AG20443 (cell line): ENCODE measurements at regions not wholly inside any gene's neighbourhood (a gene's known extent, or its start where the extent isn't known, plus 50 kb on each side); places are given as distances from the start of the nearest gene placed in this dataset.
"Not testable (repeated sequence)": the region's sequence is repeated elsewhere in the genome, so short reads cannot be mapped to it uniquely, and the experiment has no call there.

Source experiments
- DNase-seq: peaks from one replicate; pipeline ENCODE4 v3.0.0; 2012; ENCODE audit warnings: low spot score, mixed read lengths

DNA sequence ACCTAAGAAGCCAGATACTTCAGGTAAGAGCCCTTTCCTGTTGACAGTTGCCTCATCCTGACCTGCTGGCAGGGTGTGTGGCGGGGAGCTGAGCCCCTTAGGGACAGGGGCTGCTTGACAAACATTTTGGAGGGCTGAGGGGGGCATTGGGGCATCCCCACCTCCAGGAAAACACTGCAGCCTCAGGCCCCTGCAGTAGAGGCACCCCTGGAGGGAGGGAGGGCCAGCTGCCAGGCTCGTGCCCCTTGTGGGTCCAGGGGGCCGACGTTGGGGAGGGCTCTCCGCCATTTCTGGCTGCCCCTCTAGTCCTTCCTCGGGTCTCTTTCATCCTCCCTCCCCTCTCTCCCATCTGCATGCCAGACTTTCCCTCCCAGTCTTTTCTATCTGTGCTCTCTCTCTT lies 177.3 kb downstream of the RPS24 start:
- DNase-seq, result no peak

DNA sequence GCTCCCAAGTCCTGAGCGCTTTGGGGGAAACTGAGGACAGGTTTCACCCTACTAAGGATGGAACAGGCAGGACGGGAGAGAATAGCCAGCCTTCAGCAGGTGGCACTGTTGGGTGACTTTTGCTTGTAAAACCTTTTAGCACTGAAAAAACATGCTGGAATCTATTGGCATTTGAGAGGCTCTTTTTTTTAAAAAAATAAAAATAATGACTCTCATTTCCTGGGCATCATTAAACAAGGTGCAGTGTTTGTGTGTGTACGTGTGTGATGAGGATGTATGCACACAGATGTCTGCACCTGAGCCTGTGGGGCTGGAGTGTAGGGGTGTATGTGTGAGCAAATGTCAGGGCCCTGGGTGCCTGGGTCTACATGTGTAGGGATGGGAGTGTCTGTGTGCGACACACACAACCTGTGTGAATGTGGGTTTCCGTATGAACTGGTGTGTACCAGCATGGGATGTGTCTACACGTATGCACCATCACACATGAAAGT lies 177.9 kb downstream of the RPS24 start:
- DNase-seq, result peak; percentile 74

DNA sequence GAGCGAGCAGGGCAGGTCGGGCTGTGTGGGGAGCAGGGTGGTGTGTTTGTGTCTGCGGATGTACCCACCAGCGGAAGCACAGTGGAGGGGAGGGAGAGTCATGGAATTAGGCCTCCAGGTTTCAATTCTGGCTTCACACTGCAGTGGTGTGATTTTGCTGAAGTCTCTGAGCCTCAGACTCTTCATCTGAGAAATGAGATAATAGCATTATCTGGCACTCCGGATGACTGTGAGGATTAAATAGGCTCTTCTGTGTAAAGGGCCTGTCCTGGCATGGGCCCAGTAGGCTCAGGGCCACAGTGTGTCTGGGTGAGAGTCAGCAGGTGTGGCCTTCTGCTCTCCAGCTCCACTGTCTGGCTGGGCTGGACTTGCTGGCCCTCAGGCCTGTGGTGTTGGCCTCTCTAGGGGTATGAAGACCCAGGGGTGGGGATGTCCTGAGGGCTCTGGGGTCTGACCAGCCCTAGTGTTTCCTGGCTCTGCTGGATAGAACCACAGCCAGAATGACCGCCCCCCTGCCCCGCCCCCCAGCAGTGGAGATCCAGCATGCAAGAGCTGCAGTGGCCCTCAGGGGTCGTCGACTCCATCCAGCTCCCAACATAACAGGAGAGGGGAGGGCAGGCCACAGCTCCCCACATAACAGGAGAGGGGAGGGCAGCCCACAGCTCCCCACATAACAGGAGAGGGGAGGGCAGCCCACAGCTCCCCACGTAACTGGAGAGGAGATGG lies 178.6 kb downstream of the RPS24 start:
- no peak for DNase-seq

DNA sequence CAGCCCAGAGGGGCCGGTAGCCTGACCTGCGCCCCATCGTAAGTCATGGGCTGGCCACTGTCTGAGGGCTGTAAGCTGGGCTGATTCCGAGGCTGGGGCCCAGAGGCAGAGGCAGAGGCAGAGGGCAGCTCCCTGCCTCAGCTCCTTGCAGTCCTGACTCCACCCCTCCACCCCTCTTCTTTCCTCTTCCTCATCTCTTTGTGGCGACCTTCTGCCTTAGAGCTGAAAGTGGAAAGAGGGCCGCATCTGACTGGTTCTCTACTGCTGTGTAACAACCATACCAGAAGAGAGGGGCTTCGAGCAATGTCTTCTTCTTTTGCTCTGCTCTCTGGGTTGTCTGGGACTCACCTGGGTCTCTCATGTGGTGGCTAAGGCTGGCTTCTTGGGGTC lies 179.1 kb downstream of the RPS24 start:
- DNase-seq, result no peak

DNA sequence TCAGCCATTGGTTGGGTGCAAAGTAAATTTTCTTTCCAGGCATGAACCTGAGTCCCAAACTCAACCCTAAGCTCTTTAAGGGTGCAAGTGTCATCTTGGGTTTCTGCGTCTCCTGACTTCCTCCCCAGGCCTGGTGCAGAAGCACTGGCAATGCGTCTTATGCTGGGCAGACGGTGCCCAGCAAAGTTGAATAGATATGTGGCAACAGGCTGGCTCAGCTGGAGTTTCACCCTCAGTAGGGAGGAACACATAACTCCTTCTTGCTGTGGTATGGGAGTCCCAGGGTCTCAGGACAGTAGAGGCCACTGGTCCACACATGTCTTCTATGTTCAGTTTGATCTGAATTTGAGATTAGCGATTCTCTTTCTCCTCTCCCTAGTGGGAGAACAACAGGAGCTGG lies 181.3 kb downstream of the RPS24 start:
- no peak for DNase-seq

DNA sequence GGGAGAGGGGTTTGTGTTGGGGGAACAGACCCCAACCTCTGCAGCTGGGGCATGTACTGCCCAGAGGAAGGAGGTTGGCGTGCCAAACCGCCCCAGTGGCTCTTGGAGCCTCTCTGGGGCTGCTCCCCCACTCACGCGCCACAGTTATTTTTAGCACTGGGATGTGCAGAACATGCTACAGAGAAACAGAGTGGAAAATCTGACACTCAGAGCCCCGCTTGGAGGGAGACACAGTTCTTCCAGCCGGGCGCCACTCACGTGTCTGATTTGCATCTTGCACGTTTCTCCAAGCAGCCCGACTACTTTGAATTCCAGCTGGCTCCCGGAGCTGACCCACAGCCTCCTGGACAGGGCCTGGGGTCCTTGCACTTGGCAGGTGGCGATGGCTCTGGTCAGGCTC lies 182.0 kb downstream of the RPS24 start:
- DNase-seq, result peak; percentile 87

DNA sequence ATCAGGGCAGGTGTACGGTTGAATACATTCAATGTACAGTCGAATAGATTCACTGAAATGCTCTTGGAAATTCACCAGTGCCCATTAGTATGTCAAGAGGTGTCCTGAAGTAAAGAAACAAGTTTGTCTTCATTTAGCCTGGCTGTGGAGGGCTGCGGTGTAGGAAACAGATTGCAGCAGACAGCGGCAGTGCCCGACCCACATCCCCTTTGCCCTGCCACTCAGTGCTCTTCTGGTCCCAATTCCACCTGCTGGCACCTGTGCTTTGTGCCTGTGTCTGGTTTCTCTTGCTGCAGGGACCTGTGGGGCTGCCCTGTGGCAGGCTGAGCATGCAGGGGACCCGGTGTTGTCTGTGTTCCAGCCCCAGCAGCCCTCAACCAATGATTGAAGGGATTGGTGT lies 183.7 kb downstream of the RPS24 start:
- no peak for DNase-seq

DNA sequence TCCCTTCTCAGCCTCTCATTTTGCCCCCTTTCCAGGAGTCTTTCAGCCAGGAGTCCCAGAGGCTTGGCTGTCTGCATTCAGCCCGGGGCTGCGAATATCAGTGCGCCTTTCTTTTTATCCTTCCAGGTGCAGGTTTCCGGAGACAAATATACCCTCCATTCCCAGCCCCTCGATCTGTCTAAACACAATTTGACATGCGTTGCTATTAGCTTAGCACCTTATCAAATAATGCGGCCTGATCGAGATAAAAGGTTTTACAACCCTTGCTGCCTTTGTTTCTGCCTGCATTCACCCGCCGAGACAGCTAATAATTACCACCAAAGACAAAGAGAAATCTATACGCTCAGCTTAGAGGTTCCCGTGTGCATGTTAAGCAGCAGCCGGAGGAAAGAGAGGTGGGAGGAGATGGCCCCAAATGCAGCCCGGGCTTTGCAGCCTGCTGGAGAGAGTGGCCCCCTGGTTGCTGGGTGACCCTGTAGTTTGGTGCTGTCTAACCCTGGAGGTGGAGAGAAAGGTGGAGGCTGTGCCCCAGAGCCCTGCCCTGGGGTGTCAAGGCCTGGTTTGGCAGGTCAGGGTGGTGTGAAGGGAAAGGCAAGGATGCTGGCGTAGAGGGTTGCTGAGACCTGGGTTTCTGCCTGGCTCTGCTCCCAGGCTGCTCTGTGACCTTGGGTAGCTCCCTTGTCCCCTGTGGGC lies 185.3 kb downstream of the RPS24 start:
- no peak for DNase-seq

DNA sequence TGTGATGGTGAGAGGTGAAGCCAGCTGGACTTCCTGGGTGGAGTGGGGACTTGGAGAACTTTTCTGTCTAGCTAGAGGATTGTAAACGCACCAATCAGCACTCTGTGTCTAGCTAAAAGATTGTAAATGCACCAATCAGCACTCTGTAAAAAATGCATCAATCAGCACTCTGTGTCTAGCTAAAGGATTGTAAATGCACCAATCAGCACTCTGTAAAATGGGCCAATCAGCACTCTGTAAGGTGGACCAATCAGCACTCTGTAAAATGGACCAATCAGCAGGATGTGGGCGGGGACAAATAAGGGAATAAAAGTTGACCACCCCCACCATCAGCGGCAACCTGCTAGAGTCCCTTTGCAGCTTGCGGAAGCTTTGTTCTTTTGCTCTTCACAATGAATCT lies 185.9 kb downstream of the RPS24 start:
- DNase-seq, result not testable (repeated sequence)

DNA sequence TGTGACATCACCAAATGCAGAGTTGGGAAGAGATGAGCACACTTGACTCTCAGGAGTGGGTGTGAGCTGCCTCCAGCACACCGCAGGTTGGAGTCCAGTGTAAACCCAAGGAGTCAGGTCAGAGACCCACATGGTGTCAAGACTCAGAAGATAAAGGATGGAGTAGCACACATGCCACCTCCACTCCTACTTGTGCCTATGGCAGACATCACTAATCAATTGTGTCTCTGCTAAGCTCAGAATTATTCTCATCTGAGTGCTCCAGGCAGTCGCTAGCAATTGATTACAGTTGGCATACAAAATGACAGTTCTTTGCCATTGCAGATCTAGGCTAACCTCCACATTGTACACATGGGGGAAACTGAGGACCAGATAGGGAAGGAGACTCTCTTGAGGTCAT lies 187.1 kb downstream of the RPS24 start:
- DNase-seq, result no peak

DNA sequence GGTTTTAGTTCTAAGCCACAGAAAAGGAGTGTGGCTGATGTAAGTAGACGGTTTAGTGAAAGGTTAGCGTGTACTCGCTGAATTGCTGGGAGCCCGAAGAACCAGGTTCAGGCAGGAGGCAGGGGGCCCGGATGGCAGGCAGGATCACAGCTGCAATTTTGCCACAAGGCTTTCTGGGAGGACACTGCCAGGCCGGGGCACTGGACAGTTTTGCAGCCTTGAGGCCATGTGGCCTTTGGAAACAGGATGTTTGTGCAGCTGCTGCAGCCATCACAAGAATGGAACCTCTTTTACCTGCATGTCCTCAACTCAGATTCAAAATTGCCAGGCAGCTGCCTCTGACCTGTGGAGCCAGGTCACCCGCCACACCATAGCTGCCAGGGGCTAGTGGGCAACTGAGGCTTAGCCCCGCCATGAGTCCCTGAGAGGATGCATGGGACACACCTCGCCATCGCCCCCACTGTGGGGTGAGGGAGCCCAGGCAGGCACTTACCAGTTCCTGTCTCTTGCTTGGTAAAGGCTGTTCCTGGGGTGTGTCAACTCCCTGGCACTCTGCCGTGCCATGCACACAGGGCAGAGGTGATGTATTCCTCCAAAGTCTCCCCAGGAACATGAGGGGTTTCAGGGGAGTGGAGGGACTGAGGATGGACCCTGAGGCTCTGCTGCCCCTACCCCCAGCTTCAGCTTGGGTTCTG lies 188.6 kb downstream of the RPS24 start:
- DNase-seq, result no peak

DNA sequence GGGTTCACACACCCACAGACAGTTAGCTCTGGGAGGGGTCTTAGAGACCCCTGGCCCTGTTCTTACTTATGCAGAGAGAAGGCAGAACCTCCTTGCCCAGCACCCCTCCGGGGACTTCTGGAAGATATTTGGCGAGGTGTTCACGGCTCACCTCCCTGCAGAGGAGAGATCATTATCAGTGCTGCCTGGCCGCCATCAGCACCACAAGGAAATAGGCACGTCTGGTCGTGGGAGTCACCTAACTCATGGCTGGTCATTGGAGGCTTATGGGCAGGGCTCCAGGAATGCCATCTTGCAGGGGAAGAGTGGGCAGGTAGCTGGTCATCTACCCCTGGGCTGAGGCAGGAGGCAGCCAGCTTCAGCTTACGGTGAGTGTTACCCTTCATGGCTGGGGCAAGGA lies 189.4 kb downstream of the RPS24 start:
- no peak for DNase-seq

DNA sequence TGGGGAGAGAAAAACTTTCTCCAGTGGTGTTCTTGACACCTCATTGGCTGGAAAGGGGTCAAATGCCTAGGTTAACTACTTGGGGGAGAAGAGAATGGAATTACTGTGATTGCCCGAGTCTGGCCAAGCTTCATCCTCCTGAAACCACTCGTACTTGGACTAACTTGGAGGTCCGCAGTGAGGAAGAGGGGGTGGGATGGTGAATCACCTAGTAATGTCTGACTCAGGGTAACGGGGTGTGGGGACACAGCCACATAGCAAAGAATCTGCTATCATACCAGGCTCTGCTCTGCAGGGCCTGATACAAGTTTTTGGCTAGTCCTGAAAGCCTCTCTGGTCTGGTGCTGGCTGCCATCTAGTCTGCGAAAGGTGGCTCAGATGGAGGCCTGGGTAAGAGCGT lies 190.9 kb downstream of the RPS24 start:
- peak; percentile 88 for DNase-seq

DNA sequence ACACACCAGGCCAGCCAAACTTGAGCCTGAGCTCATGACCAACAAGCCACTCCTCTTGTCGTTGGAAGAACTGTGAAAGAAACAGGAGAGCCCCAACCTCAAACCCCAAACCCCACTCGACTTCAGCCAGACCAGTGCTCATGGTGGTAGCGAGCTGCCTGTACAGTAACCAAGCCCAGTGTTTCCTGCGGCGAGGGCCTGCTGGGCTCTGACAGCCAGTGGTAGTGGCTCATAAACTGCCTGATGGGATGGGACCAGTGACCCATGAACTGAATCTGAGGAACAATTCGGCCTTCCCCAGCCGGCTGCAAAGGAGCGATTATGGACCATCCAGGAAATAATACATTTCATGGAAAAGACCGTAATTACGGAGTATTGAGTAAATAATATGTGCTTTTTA lies 191.9 kb downstream of the RPS24 start:
- no peak for DNase-seq

DNA sequence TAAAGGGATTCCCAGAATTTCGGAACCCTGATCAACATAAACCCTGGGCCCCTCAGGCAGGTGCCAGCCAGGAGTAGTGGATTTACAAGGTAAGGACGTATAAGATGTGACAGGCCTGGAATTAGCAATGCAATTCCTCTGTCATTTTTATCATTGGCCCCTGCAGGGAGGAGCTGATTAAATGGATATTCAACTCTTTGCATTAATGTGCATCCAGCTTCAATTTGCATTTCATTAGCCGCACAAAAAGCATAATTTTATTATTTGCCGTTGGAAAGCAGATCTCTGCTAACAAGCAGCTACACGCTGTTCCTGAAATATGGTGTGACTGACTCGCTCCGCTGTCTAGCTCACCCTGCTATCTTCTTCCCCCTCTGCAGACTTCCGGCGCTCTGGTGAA lies 195.8 kb downstream of the RPS24 start:
- DNase-seq, result no peak

DNA sequence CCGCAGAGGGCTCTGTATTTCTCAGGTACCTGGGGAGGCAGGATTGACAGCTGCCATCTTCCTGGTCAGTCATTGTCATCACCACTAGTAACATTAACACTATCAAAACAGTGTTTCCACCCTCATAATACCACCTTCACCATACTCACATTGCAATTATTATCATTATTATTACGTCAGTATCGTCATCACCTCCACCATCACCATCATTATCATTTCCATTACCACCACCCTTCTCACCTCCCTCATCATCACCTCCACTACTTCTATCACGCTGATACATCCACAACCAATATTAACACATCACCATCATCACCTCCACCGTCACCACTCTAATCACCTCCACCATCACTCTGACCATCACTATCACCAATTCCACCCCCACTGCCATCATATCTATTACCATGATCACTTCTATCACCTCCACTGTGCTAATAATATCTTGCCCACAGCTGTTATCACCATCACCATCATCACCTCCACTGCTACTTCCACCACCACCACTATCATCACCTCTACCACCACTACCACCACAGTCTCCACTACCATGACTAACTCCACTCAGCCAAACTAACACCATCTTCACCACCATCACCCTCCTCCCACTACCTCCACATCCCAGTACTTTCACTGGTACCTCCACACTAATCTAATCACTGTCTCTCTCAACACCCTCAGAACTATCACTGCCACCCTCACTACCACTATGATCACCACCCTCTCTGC lies 196.4 kb downstream of the RPS24 start:
- DNase-seq, result no peak

DNA sequence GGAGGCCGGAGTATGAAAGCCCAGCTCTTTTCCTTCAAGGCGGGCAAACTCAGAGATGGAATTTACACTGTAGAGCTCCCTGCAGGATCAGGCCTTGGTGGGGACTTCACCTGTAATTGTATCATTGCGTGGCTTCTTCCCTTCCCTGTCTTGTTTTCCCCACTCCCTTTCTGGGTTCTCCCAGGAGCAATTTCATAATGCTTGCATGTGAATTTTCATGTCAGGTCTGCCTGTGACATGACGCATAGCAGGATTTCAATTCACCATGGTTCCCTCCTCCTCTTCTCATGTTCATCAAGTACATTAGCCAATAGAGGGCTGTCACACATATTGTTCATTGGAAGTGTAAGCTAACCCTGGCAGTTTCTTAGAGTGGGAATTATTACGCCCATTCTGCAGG lies 197.7 kb downstream of the RPS24 start:
- no peak for DNase-seq

DNA sequence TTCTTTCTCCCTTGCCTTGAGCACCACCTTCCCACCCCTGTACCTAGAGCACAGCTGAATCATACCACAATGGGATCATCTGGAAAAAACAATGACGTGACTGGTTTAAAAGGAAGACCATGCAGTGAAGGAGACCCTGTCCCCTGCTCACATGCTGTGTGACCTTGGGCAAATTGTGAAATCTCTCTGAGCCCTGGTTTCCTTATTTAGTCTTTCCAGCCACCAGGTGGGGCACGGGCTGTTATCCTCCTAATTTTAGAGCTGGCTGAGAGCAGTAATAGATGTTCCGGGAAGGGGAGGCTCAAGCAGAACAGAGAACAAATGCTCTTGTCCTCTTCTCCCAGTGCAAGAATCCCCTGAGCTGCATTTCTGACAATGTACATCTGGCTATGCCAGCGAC lies 198.3 kb downstream of the RPS24 start:
- peak; percentile 58 for DNase-seq

DNA sequence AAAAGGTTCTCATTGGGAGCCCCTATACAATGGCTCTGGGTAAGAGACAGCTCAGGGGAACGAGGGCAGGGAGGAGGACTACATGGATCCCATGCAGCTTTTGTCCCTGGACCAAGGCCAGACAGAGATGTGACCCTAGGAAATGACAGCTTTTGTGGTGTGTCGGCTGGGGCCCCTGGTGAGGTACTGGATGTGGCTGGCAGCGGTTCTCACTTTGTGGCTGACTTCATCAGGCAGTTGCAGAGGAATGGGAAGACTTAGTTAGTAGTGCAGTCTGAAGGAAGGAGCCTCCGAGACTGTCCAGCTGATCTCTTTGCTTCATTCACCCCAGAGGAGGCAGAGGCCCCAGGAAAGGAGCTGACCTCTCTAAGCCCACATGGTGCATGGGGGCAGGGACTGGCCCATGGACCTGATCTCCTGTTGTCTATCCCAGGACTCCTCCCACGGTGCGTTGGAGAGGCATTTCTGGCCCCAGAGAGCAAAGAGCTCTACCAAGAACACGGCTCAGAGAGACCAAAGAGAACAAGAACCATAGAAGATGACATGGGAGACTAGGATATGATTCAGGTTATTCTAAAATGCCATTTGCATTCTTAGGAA lies 202.9 kb downstream of the RPS24 start:
- no peak for DNase-seq

DNA sequence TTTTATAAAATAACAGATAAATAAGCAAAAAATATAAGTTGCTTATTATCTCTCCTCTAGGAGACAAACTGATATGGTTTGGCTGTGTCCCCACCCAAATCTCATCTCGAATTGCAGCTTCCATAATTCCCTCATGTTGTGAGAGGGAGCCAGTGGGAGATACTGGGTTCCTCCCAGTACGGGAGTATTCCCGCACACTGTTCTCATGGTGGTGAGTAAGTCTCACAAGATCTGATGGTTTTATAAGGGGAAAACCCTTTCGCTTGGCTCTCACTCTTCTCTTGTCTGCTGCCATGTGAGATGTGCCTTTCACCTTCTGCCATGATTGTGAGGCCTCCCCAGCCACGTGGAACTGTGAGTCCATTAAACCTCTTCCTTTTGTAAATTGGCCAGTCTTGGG lies 204.3 kb downstream of the RPS24 start:
- not testable (repeated sequence) for DNase-seq

DNA sequence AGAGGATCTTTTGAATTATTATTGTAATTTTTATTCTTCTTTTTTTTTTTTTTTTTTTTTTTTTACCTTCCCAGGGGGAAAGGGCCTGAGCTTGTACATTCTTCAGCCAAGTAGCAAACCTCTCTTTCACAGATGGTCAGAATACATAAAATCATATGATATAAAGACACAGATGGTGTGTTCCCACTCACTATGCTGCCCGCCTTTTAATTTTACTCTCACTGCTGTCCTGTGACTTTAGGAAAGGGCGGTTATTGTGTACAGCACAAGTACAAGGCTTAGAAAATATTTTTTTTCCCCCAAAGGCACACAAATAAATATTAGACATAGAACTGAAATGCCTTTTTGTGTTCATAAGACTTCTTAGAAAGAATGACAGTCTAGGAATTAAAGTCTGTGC lies 213.6 kb downstream of the RPS24 start:
- DNase-seq, result no peak

DNA sequence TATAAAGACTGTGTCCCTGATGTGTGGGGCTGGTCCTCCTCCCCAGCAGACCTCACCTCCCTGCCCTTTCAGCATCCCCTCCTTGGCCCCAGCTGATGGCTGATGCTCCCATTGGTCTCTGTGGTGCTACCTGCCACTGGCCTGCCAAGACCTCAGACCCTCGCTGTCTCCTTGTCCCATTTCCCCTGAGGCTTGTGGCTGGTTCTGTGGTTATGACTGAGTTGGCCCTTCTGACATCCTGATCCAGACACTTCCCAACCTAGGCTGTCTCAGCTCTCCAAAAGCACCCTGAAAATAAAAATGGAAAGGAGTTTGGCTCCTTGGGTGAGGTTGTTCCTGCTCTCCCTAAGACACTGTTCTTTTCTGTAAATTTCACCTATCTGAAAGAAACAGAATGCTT lies 214.2 kb downstream of the RPS24 start:
- DNase-seq, result no peak
